H1 (cell line): ENCODE measurements at regions not wholly inside any gene's neighbourhood (a gene's known extent, or its start where the extent isn't known, plus 50 kb on each side); places are given as distances from the start of the nearest gene placed in this dataset.

Experiments used
- CTCF ChIA-PET: fragments of 300-600 bp; sonication (Branson Sonifier 250); formaldehyde crosslinking; loops from one replicate; lab custom pipeline; 2021; ENCODE audit not compliant: partially characterized antibody; lab: Charles Lee
- POLR2A ChIA-PET: fragments of 300-600 bp; sonication (Branson Sonifier 250); formaldehyde crosslinking; loops from one replicate; lab custom pipeline; 2021; ENCODE audit warnings: inconsistent platforms; ENCODE audit not compliant: partially characterized antibody; lab: Charles Lee
- DNase-seq, 2 experiments: peaks; one replicate each; pipeline versions ENCODE4 v3.0.0 to v3.0.0-alpha.2; 2010 to 2022; ENCODE audit warnings: low spot score in 2 of 2, low read depth in 1 of 2, mixed read lengths in 1 of 2
- FAIRE-seq: peaks from 2 replicates; lab custom pipeline; 2011; peaks lifted over from hg19 to GRCh38; lab: Jason Lieb, UNC
- H2AFZ ChIP-seq: 2 replicates; pipeline ENCODE4 v1.8.1; 2012; ENCODE audit warnings: low read length, inconsistent platforms
- H2AK5ac ChIP-seq: 2 replicates; pipeline ENCODE4 v1.6.1; 2013; ENCODE audit warnings: low read depth, low read length
- H2BK120ac ChIP-seq: replicated peaks from 2 replicates; pipeline ENCODE3; 2013; ENCODE audit warnings: low read depth, low read length, inconsistent platforms
- H2BK12ac ChIP-seq: 2 replicates; pipeline ENCODE4 v1.6.1; 2013; ENCODE audit warnings: low read depth, low read length
- H2BK15ac ChIP-seq: 2 replicates; pipeline ENCODE4 v1.6.1; 2013; ENCODE audit warnings: low read length
- H2BK20ac ChIP-seq: 2 replicates; pipeline ENCODE4 v1.6.1; 2013; ENCODE audit warnings: low read length
- H2BK5ac ChIP-seq: 2 replicates; pipeline ENCODE4 v1.6.1; 2013; ENCODE audit warnings: low read depth, low read length
- H3K14ac ChIP-seq: 2 replicates; pipeline ENCODE4 v1.6.1; 2013; ENCODE audit warnings: inconsistent platforms; ENCODE audit not compliant: insufficient read length
- H3K18ac ChIP-seq: 2 replicates; pipeline ENCODE4 v1.6.1; 2013; ENCODE audit warnings: low read length; ENCODE audit errors: extremely low read depth
- H3K23ac ChIP-seq: 2 replicates; pipeline ENCODE4 v1.6.1; 2013; ENCODE audit warnings: inconsistent platforms; ENCODE audit not compliant: insufficient read length
- H3K23me2 ChIP-seq: 2 replicates; pipeline ENCODE4 v1.6.1; 2013; ENCODE audit warnings: low read depth, low read length
- H3K27ac ChIP-seq: 2 replicates; pipeline ENCODE4 v1.6.1; 2011; ENCODE audit warnings: low read depth, low read length, inconsistent platforms
- H3K27me3 ChIP-seq, 4 experiments: replicated peaks in 1 of 4; 1 replicate in 1 of 4; 2 replicates in 3 of 4; pipeline versions ENCODE4 v1.6.1 to v1.8.1; 2011 to 2013; ENCODE audit warnings: low read length in 3 of 4, mild to moderate bottlenecking in 3 of 4, inconsistent platforms in 2 of 4, mixed read lengths in 2 of 4, moderate library complexity in 1 of 4; ENCODE audit not compliant: control insufficient read depth in 3 of 4, insufficient read depth in 3 of 4; ENCODE audit errors: extremely low read depth in 1 of 4
- H3K36me3 ChIP-seq, 4 experiments: 2 replicates each; pipeline versions ENCODE4 v1.6.1 to v1.8.1; 2011 to 2013; ENCODE audit warnings: mild to moderate bottlenecking in 4 of 4, low read length in 3 of 4, moderate library complexity in 2 of 4, control low read depth in 1 of 4, inconsistent platforms in 1 of 4; ENCODE audit not compliant: insufficient read depth in 4 of 4, control insufficient read depth in 2 of 4
- H3K4ac ChIP-seq: replicated peaks from 2 replicates; pipeline ENCODE3; 2013; ENCODE audit warnings: low read length, low read depth, mixed read lengths, inconsistent platforms; ENCODE audit not compliant: insufficient read length
- H3K4me1 ChIP-seq, 4 experiments: replicated peaks in 1 of 4; 1 replicate in 1 of 4; 2 replicates in 3 of 4; pipeline versions ENCODE4 v1.6.1 to v1.8.1; 2011 to 2013; ENCODE audit warnings: low read length in 3 of 4, inconsistent platforms in 2 of 4, mixed read lengths in 1 of 4; ENCODE audit not compliant: insufficient read depth in 4 of 4, control insufficient read depth in 3 of 4
- H3K4me2 ChIP-seq, 2 experiments: 2 replicates each; pipeline versions ENCODE4 v1.6.1 to v1.8.1; 2011 to 2013; ENCODE audit warnings: low read depth in 2 of 2, low read length in 2 of 2, control low read depth in 1 of 2, inconsistent platforms in 1 of 2, mild to moderate bottlenecking in 1 of 2; ENCODE audit not compliant: insufficient read depth in 1 of 2
- H3K4me3 ChIP-seq, 4 experiments: fragments of 200-600, 300-600 bp in 1 of 4; sonication (generic), shearing (Covaris generic), sonication (Bioruptor Twin) in 1 of 4; 2 replicates each; pipeline versions ENCODE4 v1.5.1 to v1.8.1; 2011 to 2016; ENCODE audit warnings: low read length in 4 of 4, low read depth in 3 of 4, control low read depth in 2 of 4, inconsistent platforms in 2 of 4, mild to moderate bottlenecking in 2 of 4, mixed read lengths in 1 of 4, moderate library complexity in 1 of 4; ENCODE audit not compliant: insufficient read depth in 2 of 4; ENCODE audit errors: extremely low read depth in 1 of 4
- H3K56ac ChIP-seq: replicated peaks from 2 replicates; pipeline ENCODE3; 2013; ENCODE audit warnings: low read depth, mild to moderate bottlenecking, mixed read lengths, low read length, inconsistent platforms; ENCODE audit not compliant: insufficient read length
- H3K79me1 ChIP-seq: 2 replicates; pipeline ENCODE4 v1.6.1; 2013; ENCODE audit warnings: low read depth, low read length, control low read depth
- H3K79me2 ChIP-seq, 2 experiments: 2 replicates each; pipeline versions ENCODE4 v1.6.1 to v1.8.1; 2012 to 2013; ENCODE audit warnings: low read length in 2 of 2, mild to moderate bottlenecking in 2 of 2, inconsistent platforms in 1 of 2; ENCODE audit not compliant: insufficient read depth in 2 of 2, control insufficient read depth in 1 of 2
- H3K9ac ChIP-seq, 4 experiments: replicated peaks in 1 of 4; 1 replicate in 1 of 4; 2 replicates in 3 of 4; pipeline versions ENCODE4 v1.6.1 to v1.8.1; 2011 to 2013; ENCODE audit warnings: low read depth in 3 of 4, low read length in 3 of 4, control low read depth in 2 of 4, mild to moderate bottlenecking in 2 of 4, moderate library complexity in 2 of 4, inconsistent platforms in 1 of 4; ENCODE audit errors: extremely low read depth in 1 of 4
- H3K9me3 ChIP-seq, 2 experiments: 2 replicates each; pipeline versions ENCODE4 v1.6.1 to v1.8.1; 2012 to 2013; ENCODE audit warnings: mild to moderate bottlenecking in 2 of 2, moderate library complexity in 2 of 2, control low read depth in 1 of 2, inconsistent platforms in 1 of 2, low read depth in 1 of 2, low read length in 1 of 2, mixed read lengths in 1 of 2; ENCODE audit not compliant: insufficient read depth in 2 of 2
- H4K20me1 ChIP-seq, 2 experiments: replicated peaks in 1 of 2; 2 replicates each; pipeline versions ENCODE3 to v1.8.1; 2011 to 2013; ENCODE audit warnings: inconsistent platforms in 2 of 2, low read length in 2 of 2, mild to moderate bottlenecking in 1 of 2; ENCODE audit not compliant: insufficient read depth in 2 of 2, control insufficient read depth in 1 of 2
- H4K5ac ChIP-seq: 2 replicates; pipeline ENCODE4 v1.6.1; 2013; ENCODE audit warnings: low read length, low read depth, mixed read lengths, inconsistent platforms; ENCODE audit not compliant: insufficient read length
- H4K8ac ChIP-seq: 2 replicates; pipeline ENCODE4 v1.8.0; 2013; ENCODE audit warnings: mild to moderate bottlenecking, moderate library complexity, low read length, inconsistent platforms; ENCODE audit not compliant: insufficient read depth; ENCODE audit errors: extremely low read depth
- H4K91ac ChIP-seq: replicated peaks from 2 replicates; pipeline ENCODE3; 2013; ENCODE audit warnings: low read length, mixed read lengths, inconsistent platforms; ENCODE audit not compliant: insufficient read length
- ASH2L ChIP-seq: fragments of 200-600, 300-600 bp; sonication (generic); IDR thresholded peaks from one replicate; pipeline ENCODE4 v1.7.1; 2017; ENCODE audit warnings: low read length
- CHD2 ChIP-seq: IDR thresholded peaks from 2 replicates; pipeline ENCODE4 v1.6.1; 2012; ENCODE audit warnings: low read length, improper control_type of control experiment
- KDM5A ChIP-seq: fragments of 200-600 bp; IDR thresholded peaks from 2 replicates; pipeline ENCODE4 v1.7.1; 2012; ENCODE audit warnings: mild to moderate bottlenecking, low read length, inconsistent platforms, mixed read lengths
- NANOG ChIP-seq: IDR thresholded peaks from 2 replicates; pipeline ENCODE4 v1.6.1; 2011; ENCODE audit warnings: low read length, low read depth, mild to moderate bottlenecking, inconsistent platforms; ENCODE audit not compliant: insufficient read depth, poor library complexity, severe bottlenecking
- NRF1 ChIP-seq: IDR thresholded peaks from 2 replicates; pipeline ENCODE4 v1.6.1; 2011; ENCODE audit warnings: mild to moderate bottlenecking, low read depth, low read length, improper control_type of control experiment
- SP2 ChIP-seq: IDR thresholded peaks from 2 replicates; pipeline ENCODE4 v1.6.1; 2012; ENCODE audit warnings: mild to moderate bottlenecking, low read length, inconsistent platforms
- TAF7 ChIP-seq: optimal IDR thresholded peaks from 2 replicates; pipeline ENCODE3; 2011; ENCODE audit warnings: low read depth, mild to moderate bottlenecking, inconsistent platforms, low read length, moderate library complexity, borderline replicate concordance
- WGBS, 2 experiments: shearing (Covaris generic) in 1 of 2; methylation state at CpG; one replicate each; pipeline versions ENCODE4 v1.1.6 to v1.1.7; 2013 to 2015; ENCODE audit warnings: low lambda C conversion rate in 2 of 2, mixed read lengths in 2 of 2, inconsistent platforms in 1 of 2, low coverage in 1 of 2, missing lambda C conversion rate in 1 of 2; ENCODE audit not compliant: insufficient replicate concordance in 2 of 2, insufficient coverage in 1 of 2, insufficient read length in 1 of 2; ENCODE audit errors: extremely low coverage in 1 of 2, missing lambda C conversion rate in 1 of 2; 5-methylcytosine and 5-hydroxymethylcytosine counted together

DNA sequence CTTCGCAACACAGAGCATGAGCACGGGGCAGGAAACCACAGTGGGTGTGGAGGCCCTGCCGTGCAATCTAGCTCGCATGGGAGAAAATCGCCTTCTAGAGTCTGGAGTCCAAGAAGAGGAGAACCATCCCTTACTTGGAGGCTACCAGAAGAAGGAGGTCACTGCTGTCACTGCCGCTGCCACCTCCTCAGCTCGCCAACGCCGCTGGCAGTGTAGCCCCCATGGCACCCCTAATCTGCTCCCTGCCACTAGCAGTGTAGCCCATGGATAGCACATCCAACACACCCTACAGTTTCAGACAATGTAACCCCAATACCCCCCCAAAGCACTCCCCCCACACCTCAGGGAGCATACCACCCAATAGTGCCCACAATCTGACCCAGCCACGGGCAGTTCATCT is 438.0 kb upstream of the ZNF337 start:
- Histone ChIP-seq H3K4ac (no peak overlapping the region), H3K56ac (no peak overlapping the region), H2BK20ac (no peak overlapping the region), H3K4me3 (no peak overlapping the region), H3K9me3 (no peaks in the 10 kb centered on the region; a peak in 1 of 4 replicates), H4K20me1 (no peaks in the 10 kb centered on the region), H3K27ac (no peak overlapping the region), H3K23me2 (no peaks in the 10 kb centered on the region; the same call in 1 of the 2 replicates), H3K14ac (no peak overlapping the region), H4K8ac (no peak overlapping the region), H2BK15ac (no peak overlapping the region), H2BK5ac (no peak overlapping the region), H3K9ac (no peak overlapping the region), H3K79me1 (no peaks in the 10 kb centered on the region), H2AK5ac (no peak overlapping the region), H4K91ac (no peak overlapping the region), H3K27me3 (no peaks in the 10 kb centered on the region), H3K23ac (no peak overlapping the region), H3K4me1 (no peaks in the 10 kb centered on the region), H3K18ac (no peak overlapping the region), H2BK12ac (no peak overlapping the region), H3K36me3 (no peaks in the 10 kb centered on the region), H2AFZ (no peak overlapping the region), H4K5ac (no peak overlapping the region), H3K4me2 (no peak overlapping the region), H3K79me2 (no peaks in the 10 kb centered on the region), H2BK120ac (no peak overlapping the region)
- WGBS, 2 experiments, result 100% methylated on average over 6 of the region's 10 CpGs; no CpG with 5 or more reads in 1 of the 2 experiments
- no peak for FAIRE-seq
- ChIA-PET CTCF (no interaction called here), POLR2A (no interaction called here)
- no peak for TF ChIP-seq NANOG
- TF ChIP-seq NRF1, result no peak
- TF ChIP-seq ASH2L, result no peak
- no peak for TF ChIP-seq SP2
- TF ChIP-seq KDM5A, result no peak
- no peak for TF ChIP-seq CHD2
- TF ChIP-seq TAF7, result no peak
- DNase-seq, result no peak
